ENCODE measurements at regions not wholly inside any gene's neighbourhood (a gene's known extent, or its start where the extent isn't known, plus 50 kb on each side); places are given as distances from the start of the nearest gene placed in this dataset.
"Not testable (repeated sequence)": the region's sequence is repeated elsewhere in the genome, so short reads cannot be mapped to it uniquely, and the experiment has no call there.

DNA sequence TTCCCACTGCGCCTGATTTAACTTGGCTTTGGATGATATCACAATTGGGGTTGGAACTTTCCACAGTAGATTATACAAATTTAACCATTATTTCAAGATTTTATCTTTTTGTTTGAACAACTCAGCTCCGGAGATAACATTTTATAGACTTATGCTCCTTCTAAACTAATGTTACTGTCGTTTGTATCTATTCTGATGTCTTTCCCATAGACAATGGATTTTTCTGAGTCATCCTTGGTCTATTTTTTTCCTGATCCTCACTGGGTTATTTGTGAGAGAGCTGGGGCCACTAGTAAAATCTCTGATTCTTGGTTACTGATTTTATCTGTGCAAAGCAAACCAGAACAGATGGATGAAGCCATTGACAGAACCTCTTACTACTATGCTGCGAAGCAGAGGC is 175.1 kb downstream of the SLC38A4 start:
- TF ChIP-seq CTCF (IDR thresholded peaks at IDR 0.05; ENCODE audit: unreplicated experiment) = no peak
- Mint-ChIP-seq H3K27ac (ENCODE audit: low read depth, unreplicated experiment) (no peak overlapping the region), H3K9me3 (ENCODE audit: unreplicated experiment) (no peaks in the 10 kb centered on the region), H3K36me3 (ENCODE audit: insufficient read depth, unreplicated experiment) (no peaks in the 10 kb centered on the region), H3K27me3 (ENCODE audit: insufficient read depth, unreplicated experiment) (no peaks in the 10 kb centered on the region), H3K4me1 (ENCODE audit: insufficient read depth, unreplicated experiment) (no peaks in the 10 kb centered on the region), H3K4me3 (ENCODE audit: unreplicated experiment) (no peak overlapping the region)
- intact Hi-C loops (cut with micrococcal nuclease) = no loop called here
- no TSS peak for BruUV-seq (replicated peaks)
- DNase-seq (ENCODE audit: unreplicated experiment) = no peak
- ChIA-PET CTCF (interaction anchor here (0.7 to 1.0 kb wide), 2 partner anchors 72 to 427 kb away, joined by 3 to 4 read pairs; no protein-coding TSS in a partner anchor), POLR2A (interaction anchor here (0.9 to 1.5 kb wide), 3 partner anchors 8 to 41 kb away, joined by 3 to 4 read pairs (median 3); no protein-coding TSS in a partner anchor)

DNA sequence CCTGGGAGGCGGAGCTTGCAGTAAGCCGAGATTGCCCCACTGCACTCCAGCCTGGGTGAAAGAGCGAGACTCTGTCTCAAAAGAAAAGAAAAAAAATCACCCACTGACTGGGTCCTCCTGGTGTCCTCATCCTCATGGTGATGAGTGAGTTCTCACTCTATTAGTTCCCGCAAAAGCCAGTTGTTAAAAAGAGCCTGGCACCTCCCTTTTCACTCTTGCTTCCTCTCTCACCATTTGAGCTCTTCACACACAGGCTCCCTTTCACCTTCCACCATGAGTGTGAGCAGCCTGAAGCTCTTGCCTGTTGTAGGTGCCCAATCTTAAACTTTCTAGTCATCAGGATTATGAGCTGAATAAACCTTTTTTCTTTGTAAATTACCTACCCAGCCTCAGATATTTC is 176.4 kb downstream of the SLC38A4 start:
- no peak overlapping the region for H3K27ac Mint-ChIP-seq (ENCODE audit: low read depth, unreplicated experiment)
- no TSS peak for BruUV-seq (replicated peaks)
- no peak overlapping the region for H3K4me3 Mint-ChIP-seq (ENCODE audit: unreplicated experiment)
- CTCF ChIA-PET = interaction anchor here (0.7 to 1.2 kb wide), 3 partner anchors 9 to 1064 kb away, joined by 3 to 5 read pairs (median 4); no protein-coding TSS in a partner anchor
- no peaks in the 10 kb centered on the region for H3K9me3 Mint-ChIP-seq (ENCODE audit: unreplicated experiment)
- intact Hi-C loops (cut with micrococcal nuclease) = no loop called here
- no peaks in the 10 kb centered on the region for H3K27me3 Mint-ChIP-seq (ENCODE audit: insufficient read depth, unreplicated experiment)
- POLR2A ChIA-PET = interaction anchor here (0.7 to 1.1 kb wide), 3 partner anchors 10 to 489 kb away, joined by 3 to 5 read pairs (median 4); no protein-coding TSS in a partner anchor
- no peaks in the 10 kb centered on the region for H3K36me3 Mint-ChIP-seq (ENCODE audit: insufficient read depth, unreplicated experiment)
- H3K4me1 Mint-ChIP-seq (ENCODE audit: insufficient read depth, unreplicated experiment) = no peaks in the 10 kb centered on the region
- no peak for TF ChIP-seq CTCF (IDR thresholded peaks at IDR 0.05; ENCODE audit: unreplicated experiment)
- no peak for DNase-seq (ENCODE audit: unreplicated experiment)

DNA sequence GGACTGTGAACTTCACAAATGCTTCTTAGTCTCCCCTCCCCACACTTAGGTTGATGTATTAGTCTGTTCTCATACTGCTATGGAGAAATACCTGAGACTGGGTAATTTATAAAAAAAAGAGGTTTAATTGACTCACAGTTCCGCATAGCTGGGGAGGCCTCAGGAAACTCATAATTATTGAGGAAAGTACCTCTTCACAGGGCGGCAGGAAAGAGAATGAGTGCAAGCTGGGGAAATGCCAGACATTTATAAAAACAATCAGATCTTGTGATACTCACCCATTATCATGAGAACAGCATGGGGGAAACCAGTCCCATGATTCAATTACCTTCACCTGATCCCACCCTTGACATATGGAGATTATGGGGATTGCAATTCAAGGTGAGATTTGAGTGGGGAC is 178.8 kb downstream of the SLC38A4 start:
- ChIA-PET POLR2A (interaction anchor here (0.7 kb wide), 1 partner anchor 68 kb away, joined by 3 read pairs; no protein-coding TSS in a partner anchor), CTCF (no interaction called here)
- H3K36me3 Mint-ChIP-seq (ENCODE audit: insufficient read depth, unreplicated experiment) = no peaks in the 10 kb centered on the region

GRCh38 chr12:46641649-46642048 is 184.1 kb downstream of the SLC38A4 start:
- H3K9me3 Mint-ChIP-seq (ENCODE audit: unreplicated experiment) = peaks cover 33% of the 10 kb centered on the region
- H3K36me3 Mint-ChIP-seq (ENCODE audit: insufficient read depth, unreplicated experiment); intact Hi-C loops (cut with micrococcal nuclease); BruUV-seq (replicated peaks); H3K27me3 Mint-ChIP-seq (ENCODE audit: insufficient read depth, unreplicated experiment); H3K4me3 Mint-ChIP-seq (ENCODE audit: unreplicated experiment); POLR2A ChIA-PET; H3K27ac Mint-ChIP-seq (ENCODE audit: low read depth, unreplicated experiment); H3K4me1 Mint-ChIP-seq (ENCODE audit: insufficient read depth, unreplicated experiment); DNase-seq (ENCODE audit: unreplicated experiment): not testable (repeated sequence)
- CTCF ChIA-PET = interaction anchor here (0.6 to 1.6 kb wide), 2 partner anchors 10 to 1117 kb away, joined by 4 to 7 read pairs; no protein-coding TSS in a partner anchor

More for the DNA sequence above, 178.8 kb downstream of the SLC38A4 start:
- DNase-seq (ENCODE audit: unreplicated experiment) = no peak
- H3K27me3 Mint-ChIP-seq (ENCODE audit: insufficient read depth, unreplicated experiment) = no peaks in the 10 kb centered on the region
- H3K27ac Mint-ChIP-seq (ENCODE audit: low read depth, unreplicated experiment) = no peak overlapping the region
- H3K9me3 Mint-ChIP-seq (ENCODE audit: unreplicated experiment) = no peaks in the 10 kb centered on the region
- TF ChIP-seq CTCF (IDR thresholded peaks at IDR 0.05; ENCODE audit: unreplicated experiment) = no peak
- no TSS peak for BruUV-seq (replicated peaks)
- no peaks in the 10 kb centered on the region for H3K4me1 Mint-ChIP-seq (ENCODE audit: insufficient read depth, unreplicated experiment)
- intact Hi-C loops (cut with micrococcal nuclease) = no loop called here
- H3K4me3 Mint-ChIP-seq (ENCODE audit: unreplicated experiment) = no peak overlapping the region

DNA sequence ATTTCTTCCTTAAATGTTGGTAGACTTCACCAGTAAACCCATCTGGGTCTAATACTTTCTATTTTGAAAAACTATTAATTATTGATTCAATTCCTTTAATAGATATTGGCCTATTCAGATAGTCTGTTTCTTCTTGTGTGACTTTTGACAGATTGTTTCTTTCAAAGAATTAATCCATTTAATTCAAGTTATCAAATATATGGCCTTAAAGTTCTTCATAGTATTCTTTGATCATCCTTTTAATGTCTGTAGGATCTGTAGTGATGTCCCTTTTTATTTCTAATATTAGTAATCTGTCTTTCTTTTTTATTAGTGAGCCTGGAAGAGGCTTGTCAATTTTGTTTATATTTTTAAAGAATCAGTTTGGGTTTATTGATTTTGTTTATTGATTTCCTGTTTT is 190.0 kb downstream of the SLC38A4 start:
- H3K4me3 Mint-ChIP-seq (ENCODE audit: unreplicated experiment) = no peak overlapping the region
- intact Hi-C loops (cut with micrococcal nuclease) = no loop called here
- ChIA-PET CTCF (no interaction called here), POLR2A (no interaction called here)
- BruUV-seq (replicated peaks) = no TSS peak
- no peaks in the 10 kb centered on the region for H3K36me3 Mint-ChIP-seq (ENCODE audit: insufficient read depth, unreplicated experiment)
- H3K27me3 Mint-ChIP-seq (ENCODE audit: insufficient read depth, unreplicated experiment) = no peaks in the 10 kb centered on the region
- DNase-seq (ENCODE audit: unreplicated experiment) = no peak
- peaks cover 25% of the 10 kb centered on the region for H3K9me3 Mint-ChIP-seq (ENCODE audit: unreplicated experiment)
- no peak overlapping the region for H3K27ac Mint-ChIP-seq (ENCODE audit: low read depth, unreplicated experiment)
- no peak for TF ChIP-seq CTCF (IDR thresholded peaks at IDR 0.05; ENCODE audit: unreplicated experiment)
- peaks cover 5% of the 10 kb centered on the region for H3K4me1 Mint-ChIP-seq (ENCODE audit: insufficient read depth, unreplicated experiment)
